ENCODE measurements at regions not wholly inside any gene's neighbourhood (a gene's known extent, or its start where the extent isn't known, plus 50 kb on each side); places are given as distances from the start of the nearest gene placed in this dataset.

- no peak for DNase-seq
These were observed 184.6 kb upstream of the CARD18 start for GRCh38 chr11:105324156-105324555.

- no peak for DNase-seq
These were observed 182.1 kb upstream of the CARD18 start for GRCh38 chr11:105321696-105322095.

DNA sequence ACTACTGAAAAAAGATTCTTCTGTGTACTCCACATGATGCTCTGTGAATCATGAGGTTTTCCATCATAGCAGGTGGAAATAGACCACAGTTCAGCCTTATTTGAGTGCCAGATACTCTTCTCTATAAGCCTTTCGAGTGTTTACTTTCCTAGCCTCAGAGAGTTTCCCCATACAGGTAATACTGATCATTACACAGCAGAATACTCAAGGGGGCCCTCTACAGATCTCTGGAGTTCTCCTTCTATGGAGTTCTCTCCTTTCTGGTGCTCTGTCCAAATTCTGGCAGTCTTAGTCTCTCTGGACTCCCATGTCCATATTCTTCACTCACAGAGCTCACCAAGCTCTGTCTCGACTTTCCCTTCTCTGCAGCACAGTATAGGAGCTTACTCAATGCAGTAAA, 175.7 kb upstream of the CARD18 start:
- no peak for DNase-seq

DNA sequence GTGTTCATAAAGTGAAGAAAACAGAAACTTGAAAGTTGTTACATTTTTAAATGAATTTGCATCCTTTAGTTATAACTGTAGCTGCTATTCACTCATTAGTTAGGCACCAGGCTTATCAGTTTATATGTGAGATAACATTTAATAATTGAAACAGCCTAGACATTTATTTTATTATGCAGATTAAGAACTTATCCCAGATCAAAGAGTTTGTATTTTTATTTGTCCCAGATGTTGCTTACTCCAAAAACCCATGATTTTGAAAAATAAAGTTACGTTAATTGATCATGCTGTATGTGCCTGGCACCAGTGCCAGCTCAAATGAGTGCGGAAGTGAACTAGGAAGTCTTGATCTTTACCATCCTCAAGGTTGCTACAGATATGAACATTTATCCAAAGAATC, 172.7 kb upstream of the CARD18 start:
- no peak for DNase-seq

DNA sequence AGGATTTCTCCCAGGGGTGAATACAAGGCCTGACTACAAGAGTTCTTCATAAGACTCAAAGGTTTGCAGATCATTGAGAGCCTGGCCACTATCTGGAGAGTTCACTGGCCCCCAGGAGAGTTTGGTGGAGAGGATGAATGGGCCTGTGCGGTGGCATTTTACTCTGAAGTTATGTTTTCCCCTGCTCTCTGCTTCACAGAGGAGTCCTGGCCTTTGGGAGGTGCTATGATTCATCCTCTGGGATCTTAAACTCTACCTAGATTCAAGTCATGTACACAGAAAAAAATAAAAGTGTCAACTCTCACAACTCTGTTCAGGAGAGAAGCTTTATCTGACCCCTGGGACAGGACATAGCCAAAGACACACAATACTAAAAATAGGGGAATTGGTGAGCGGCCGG, 159.1 kb upstream of the CARD18 start:
- no peak for DNase-seq

GRCh38 chr11:105298174-105298573, 158.6 kb upstream of the CARD18 start:
- no peak for DNase-seq

DNA sequence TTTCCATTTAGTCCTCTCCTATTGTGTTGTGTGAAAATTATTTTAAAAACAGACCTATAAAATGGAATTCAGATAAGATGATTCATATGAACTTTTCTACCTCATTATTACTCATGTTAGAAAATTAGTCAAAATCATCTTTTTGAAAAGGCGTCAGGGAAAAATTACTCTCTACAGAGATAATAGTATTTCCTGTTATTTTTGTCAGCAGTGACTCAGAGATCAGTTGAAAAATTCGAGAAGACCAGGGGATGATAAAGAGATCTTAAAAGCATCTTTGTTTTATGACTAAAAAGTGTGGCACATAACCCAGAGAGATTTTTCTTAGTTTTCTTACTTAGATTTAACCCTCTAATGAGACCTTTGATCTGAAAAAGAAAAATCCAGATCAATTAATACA, 157.9 kb upstream of the CARD18 start:
- DNase-seq = no peak

- no peak for DNase-seq
These were observed 157.2 kb upstream of the CARD18 start for GRCh38 chr11:105296806-105297205.

DNA sequence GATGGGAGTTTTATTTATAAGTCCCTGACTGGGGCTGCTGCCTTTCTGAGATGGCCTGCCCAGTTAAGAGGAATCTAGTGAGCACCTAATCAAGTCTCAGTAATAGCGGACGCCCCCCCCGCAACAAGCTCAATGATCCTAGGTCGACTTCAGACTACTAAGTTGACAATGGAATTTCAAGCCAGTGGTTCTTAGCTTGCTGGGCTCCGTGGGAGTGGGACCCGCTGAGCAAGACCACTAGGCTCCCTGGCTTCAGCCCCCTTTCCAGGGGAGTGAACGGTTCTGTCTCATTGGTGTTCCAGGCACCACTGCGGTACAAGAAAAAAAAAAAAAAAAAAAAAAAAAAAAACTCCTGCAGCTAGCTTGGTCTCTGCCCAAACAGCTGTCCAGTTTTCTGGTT, 156.8 kb upstream of the CARD18 start:
- no peak for DNase-seq

DNA sequence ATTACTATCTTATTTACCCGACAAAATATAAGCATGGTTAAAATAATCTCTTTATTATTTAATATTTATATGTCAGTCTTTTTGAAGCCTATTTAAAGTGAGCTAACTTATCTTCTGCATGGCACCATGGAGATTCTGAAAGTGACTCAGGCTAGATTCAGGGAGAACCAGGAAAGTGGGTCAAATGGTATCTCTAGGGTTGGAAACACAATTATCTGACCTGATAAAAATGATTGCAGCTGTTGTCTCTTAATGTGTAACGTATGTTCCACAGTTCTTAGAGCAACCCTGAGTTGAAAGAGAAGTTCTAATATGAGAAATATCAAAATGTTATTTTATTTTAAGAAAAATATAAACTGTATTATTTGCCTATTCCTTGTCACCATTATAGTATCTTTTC, 143.1 kb upstream of the CARD18 start:
- DNase-seq = no peak

- no peak for DNase-seq
These were observed 135.1 kb upstream of the CARD18 start for GRCh38 chr11:105274631-105275030.

DNA sequence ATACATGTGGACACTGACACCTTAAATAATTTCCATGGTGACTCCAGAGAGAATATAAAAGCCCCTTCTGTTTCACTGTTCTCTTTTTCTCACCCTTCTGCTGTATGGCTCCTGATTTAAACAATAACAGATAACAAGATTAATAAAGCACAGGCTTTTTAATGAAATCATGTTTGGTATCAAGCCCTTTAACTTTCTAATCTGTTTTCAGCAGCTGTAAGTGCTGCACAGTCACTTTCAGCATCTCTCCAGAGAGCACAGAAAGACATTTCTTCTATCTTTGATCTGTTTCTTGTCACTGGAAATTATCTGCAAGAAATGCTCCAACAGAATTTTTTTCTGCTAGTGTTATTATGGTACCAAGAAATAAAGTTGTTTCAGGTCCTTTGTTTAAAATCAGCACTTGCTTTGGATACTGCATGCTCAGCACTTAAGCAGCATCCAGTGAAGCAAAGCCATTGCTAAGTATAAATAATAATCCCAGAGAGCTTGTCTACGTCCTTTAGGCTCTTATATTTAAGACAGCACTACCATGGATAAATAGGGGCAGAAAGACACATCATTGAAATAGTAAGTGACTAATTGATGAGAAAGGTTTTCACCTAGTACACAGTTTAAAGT, 134.2 kb upstream of the CARD18 start:
- DNase-seq = no peak

GRCh38 chr11:105269862-105270261, 130.3 kb upstream of the CARD18 start:
- DNase-seq = no peak

GRCh38 chr11:105268404-105269062, 129.0 kb upstream of the CARD18 start:
- no peak for DNase-seq

- no peak for DNase-seq
These were observed 126.3 kb upstream of the CARD18 start for GRCh38 chr11:105265845-105266244.

GRCh38 chr11:105260976-105261375, 121.4 kb upstream of the CARD18 start:
- DNase-seq = no peak

GRCh38 chr11:105245781-105246315, 106.3 kb upstream of the CARD18 start:
- DNase-seq = no peak

DNA sequence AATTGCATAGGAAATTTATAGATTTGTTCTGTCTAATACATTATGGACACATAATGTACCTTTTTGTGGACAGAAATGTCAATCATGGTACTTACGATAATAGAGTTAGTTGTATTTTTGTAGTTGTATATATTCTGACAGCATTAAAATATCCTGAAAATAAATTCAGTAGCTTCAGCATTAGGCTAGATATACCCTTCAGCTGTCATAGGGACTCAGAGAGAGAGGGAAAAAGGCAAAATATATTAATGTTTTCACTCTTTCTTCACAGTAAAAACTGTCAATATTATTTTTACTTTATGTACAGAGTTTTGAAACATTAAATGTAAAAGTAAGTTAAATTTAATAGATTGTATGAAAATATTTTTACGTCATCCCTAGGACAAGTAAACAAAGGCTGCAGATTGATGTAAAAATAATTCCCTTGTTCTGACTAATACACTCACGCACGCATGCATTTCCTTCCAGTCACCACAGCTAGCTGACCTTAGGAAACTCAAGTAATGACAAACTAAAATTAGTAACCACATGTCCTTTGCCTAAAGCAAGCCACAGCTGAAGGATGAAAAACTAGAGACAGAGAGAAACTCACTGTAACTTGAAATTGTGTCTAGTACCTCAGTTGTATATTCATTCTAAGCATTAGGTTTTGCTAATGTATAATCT, 104.7 kb upstream of the CARD18 start:
- DNase-seq = peak in 1 of 2 experiments; percentile 10

DNA sequence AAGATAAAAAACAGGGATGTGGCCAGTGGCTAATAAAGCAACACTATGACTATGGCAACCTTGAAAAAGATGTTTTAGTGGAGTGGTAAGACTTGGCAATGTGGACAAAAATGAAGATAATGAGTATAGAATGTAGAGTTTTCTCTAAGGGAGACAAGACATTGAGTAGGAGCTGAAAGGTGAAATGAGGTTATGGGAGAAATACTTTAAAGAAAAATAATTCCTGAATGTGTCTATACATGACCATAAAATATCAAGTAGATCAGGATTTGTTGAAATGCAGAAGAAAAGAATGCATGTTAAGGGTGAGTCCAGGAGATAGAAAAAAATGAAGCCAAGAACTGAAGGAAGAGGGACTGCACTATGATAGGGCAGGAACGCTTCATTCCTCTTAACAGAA, 101.6 kb upstream of the CARD18 start:
- DNase-seq = no peak

DNA sequence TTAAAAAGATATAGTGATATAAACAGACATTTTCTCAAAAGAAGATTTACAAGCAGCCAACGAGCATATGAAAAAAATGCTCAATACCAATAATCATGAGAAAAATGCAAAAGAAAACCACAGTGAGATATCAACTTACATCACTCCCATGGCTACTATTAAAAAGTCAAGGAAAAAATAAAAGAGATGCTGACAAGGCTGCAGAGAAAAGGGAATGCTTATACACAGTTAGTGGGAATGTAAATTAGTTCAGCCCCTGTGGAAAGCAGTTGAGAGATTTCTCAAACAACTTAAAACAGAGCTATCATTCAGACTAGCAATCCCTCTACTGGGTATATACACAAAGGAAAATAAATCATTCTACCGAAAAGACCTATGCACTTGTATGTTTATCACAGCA, 97.1 kb upstream of the CARD18 start:
- DNase-seq = no peak

- DNase-seq = no peak
These were observed 93.7 kb upstream of the CARD18 start for GRCh38 chr11:105233285-105233684.

- DNase-seq = no peak
These were observed 92.5 kb upstream of the CARD18 start for GRCh38 chr11:105232021-105232420.

GRCh38 chr11:105230586-105230985, 91.0 kb upstream of the CARD18 start:
- DNase-seq = no peak

GRCh38 chr11:105229761-105230160, 90.2 kb upstream of the CARD18 start:
- no peak for DNase-seq

Measured in AML-193 (cell line).